ENCODE measurements at regions not wholly inside any gene's neighbourhood (a gene's known extent, or its start where the extent isn't known, plus 50 kb on each side); places are given as distances from the start of the nearest gene placed in this dataset.

DNA sequence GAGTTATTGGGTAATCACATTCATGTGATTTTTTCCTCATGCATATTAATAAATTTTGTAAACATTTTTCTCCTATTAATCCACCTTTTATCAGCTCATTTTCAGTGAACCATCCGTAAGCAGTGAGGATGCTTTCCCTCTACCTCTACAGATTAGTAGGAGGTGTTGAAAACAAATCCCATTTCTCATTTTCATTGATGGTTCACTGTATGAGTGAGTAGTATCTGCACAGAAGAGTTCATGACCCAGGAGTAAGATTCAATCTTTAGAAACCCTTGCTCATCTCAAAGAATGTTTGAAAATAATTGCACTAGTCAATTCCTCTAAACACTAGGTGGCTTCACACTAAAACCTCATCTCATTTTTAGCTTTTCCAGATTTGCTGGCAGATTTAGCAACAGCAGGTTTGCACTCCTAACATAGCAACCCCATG lies 440.0 kb downstream of the HAO1 start:
- DNase-seq (no peak), ATAC-seq (ENCODE audit: low read depth) (no peak)
- peaks cover 0 to 4% (median 0%) of the 10 kb centered on the region in 3 donors for H3K9me3 ChIP-seq (ENCODE audit: control extremely low read depth in 1 of 3, control insufficient read depth in 2 of 3, insufficient read depth in 1 of 3, low read length in 2 of 3)
- no peaks in the 10 kb centered on the region for H3K36me3 ChIP-seq (replicated peaks in 1 of 2; ENCODE audit: control extremely low read depth in 1 of 2, control insufficient read depth in 1 of 2, extremely low read depth in 1 of 2, insufficient read depth in 2 of 2, low read length in 1 of 2)
- no peaks in the 10 kb centered on the region for H3K4me1 ChIP-seq (ENCODE audit: control insufficient read depth in 2 of 2, insufficient read depth in 2 of 2, low read length in 2 of 2)
- H3K27ac Mint-ChIP-seq = no peak overlapping the region
- H3K79me2 ChIP-seq (ENCODE audit: control insufficient read depth, insufficient read depth, low read length) = no peaks in the 10 kb centered on the region
- H3K4me3 Mint-ChIP-seq = no peak overlapping the region
- TF ChIP-seq EZH2 (IDR thresholded peaks at IDR 0.05; ENCODE audit: borderline replicate concordance, insufficient read depth, low read depth, low read length, poor library complexity, severe bottlenecking) = no peak
- TF ChIP-seq CTCF (IDR thresholded peaks at IDR 0.05) = no peak
- ChIA-PET CTCF (no interaction called here), POLR2A (no interaction called here)
- H3K9me3 Mint-ChIP-seq (ENCODE audit: insufficient read depth) = no peaks in the 10 kb centered on the region
- intact Hi-C loops (cut with micrococcal nuclease) = no loop called here
- no peak overlapping the region for H3K9ac ChIP-seq (ENCODE audit: low read length)
- no CpG with 5 or more reads among the region's 1 CpG for WGBS (ENCODE audit: insufficient coverage)
- no peaks in the 10 kb centered on the region for H3K27me3 Mint-ChIP-seq
- H3K27ac ChIP-seq (ENCODE audit: low read length in 2 of 2) = no peak overlapping the region
- H4K20me1 ChIP-seq (ENCODE audit: control insufficient read depth, insufficient read depth, low read length, poor library complexity, severe bottlenecking) = no peaks in the 10 kb centered on the region
- no peak overlapping the region for H3K4me2 ChIP-seq (replicated peaks; ENCODE audit: low read depth, low read length, poor library complexity, severe bottlenecking)
- no peak overlapping the region for H2AFZ ChIP-seq (ENCODE audit: insufficient read depth, low read depth, low read length, poor library complexity, severe bottlenecking)
- H3K4me1 Mint-ChIP-seq = no peaks in the 10 kb centered on the region
- H3K27me3 ChIP-seq (replicated peaks in 1 of 4; ENCODE audit: control extremely low read depth in 1 of 4, control insufficient read depth in 3 of 4, insufficient read depth in 4 of 4, low read length in 3 of 4) = no peaks in the 10 kb centered on the region
- H3K4me3 ChIP-seq (ENCODE audit: control extremely low read depth in 1 of 5, extremely low read depth in 1 of 5, insufficient read depth in 1 of 5, low read depth in 2 of 5, low read length in 4 of 5) = no peak overlapping the region

DNA sequence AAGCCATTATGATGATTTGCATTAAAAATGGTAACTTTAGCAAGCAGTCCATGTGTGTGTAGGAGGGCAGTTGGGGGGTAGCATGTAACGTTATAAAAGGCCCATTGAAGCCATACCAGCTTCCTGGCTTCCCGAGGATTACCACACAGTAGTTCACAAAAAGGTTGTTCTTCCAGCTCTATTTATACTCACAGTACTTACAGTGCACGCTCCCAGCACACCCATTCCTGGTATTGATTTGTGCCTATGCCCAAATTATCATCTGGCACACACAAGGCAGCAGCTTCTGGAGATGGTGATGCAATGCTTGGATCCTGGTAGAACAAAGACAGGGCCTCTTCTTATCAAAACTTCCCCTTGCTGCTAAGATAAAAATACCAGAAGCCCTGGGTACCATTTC lies 436.8 kb downstream of the HAO1 start:
- Histone ChIP-seq H3K27me3 (replicated peaks in 1 of 4; ENCODE audit: control extremely low read depth in 1 of 4, control insufficient read depth in 3 of 4, insufficient read depth in 4 of 4, low read length in 3 of 4) (no peaks in the 10 kb centered on the region), H3K27ac (ENCODE audit: low read length in 2 of 2) (no peak overlapping the region), H3K4me3 (ENCODE audit: control extremely low read depth in 1 of 5, extremely low read depth in 1 of 5, insufficient read depth in 1 of 5, low read depth in 2 of 5, low read length in 4 of 5) (no peak overlapping the region), H3K9ac (ENCODE audit: low read length) (no peak overlapping the region), H3K79me2 (ENCODE audit: control insufficient read depth, insufficient read depth, low read length) (no peaks in the 10 kb centered on the region), H4K20me1 (ENCODE audit: control insufficient read depth, insufficient read depth, low read length, poor library complexity, severe bottlenecking) (no peaks in the 10 kb centered on the region), H3K36me3 (replicated peaks in 1 of 2; ENCODE audit: control extremely low read depth in 1 of 2, control insufficient read depth in 1 of 2, extremely low read depth in 1 of 2, insufficient read depth in 2 of 2, low read length in 1 of 2) (no peaks in the 10 kb centered on the region), H3K9me3 (ENCODE audit: control extremely low read depth in 1 of 3, control insufficient read depth in 2 of 3, insufficient read depth in 1 of 3, low read length in 2 of 3) (peaks cover 0 to 4% (median 0%) of the 10 kb centered on the region in 3 donors), H3K4me2 (replicated peaks; ENCODE audit: low read depth, low read length, poor library complexity, severe bottlenecking) (no peak overlapping the region), H2AFZ (ENCODE audit: insufficient read depth, low read depth, low read length, poor library complexity, severe bottlenecking) (no peak overlapping the region), H3K4me1 (ENCODE audit: control insufficient read depth in 2 of 2, insufficient read depth in 2 of 2, low read length in 2 of 2) (no peaks in the 10 kb centered on the region)
- Mint-ChIP-seq H3K27me3 (no peaks in the 10 kb centered on the region), H3K4me1 (no peaks in the 10 kb centered on the region), H3K27ac (no peak overlapping the region), H3K4me3 (no peak overlapping the region), H3K9me3 (ENCODE audit: insufficient read depth) (no peaks in the 10 kb centered on the region)
- WGBS (ENCODE audit: insufficient coverage) = 27% methylated on average over 2 of the region's 3 CpGs
- intact Hi-C loops (cut with micrococcal nuclease) = no loop called here
- TF ChIP-seq CTCF (IDR thresholded peaks at IDR 0.05) (no peak), EZH2 (IDR thresholded peaks at IDR 0.05; ENCODE audit: borderline replicate concordance, insufficient read depth, low read depth, low read length, poor library complexity, severe bottlenecking) (no peak)
- POLR2A ChIA-PET = no interaction called here
- CTCF ChIA-PET = no interaction called here
- DNase-seq = no peak
- no peak for ATAC-seq (ENCODE audit: low read depth)

Measured in B cell (primary cell).